KMS-11 (cell line): ENCODE measurements at regions not wholly inside any gene's neighbourhood (a gene's known extent, or its start where the extent isn't known, plus 50 kb on each side); places are given as distances from the start of the nearest gene placed in this dataset.

Experiments
- H2AFZ ChIP-seq: fragments of 200-600 bp; sonication (generic); 2 replicates; pipeline ENCODE4 v1.6.1; 2016; ENCODE audit warnings: antibody characterized with exemption, mixed run types, low read depth
- H3K27ac ChIP-seq: fragments of 200-600 bp; sonication (generic); 2 replicates; pipeline ENCODE4 v1.6.1; 2016; ENCODE audit warnings: mild to moderate bottlenecking, mixed run types
- H3K27me3 ChIP-seq: fragments of 200-600 bp; sonication (generic); 2 replicates; pipeline ENCODE4 v1.6.1; 2017; ENCODE audit warnings: mild to moderate bottlenecking, low read depth, mixed run types, moderate library complexity; ENCODE audit not compliant: insufficient read depth
- H3K36me3 ChIP-seq: fragments of 200-600 bp; sonication (generic); 2 replicates; pipeline ENCODE4 v1.6.1; 2017; ENCODE audit warnings: mild to moderate bottlenecking, mixed run types; ENCODE audit not compliant: insufficient read depth
- H3K4me1 ChIP-seq: fragments of 200-600 bp; sonication (generic); 2 replicates; pipeline ENCODE4 v1.6.1; 2016; ENCODE audit warnings: mild to moderate bottlenecking, low read depth, mixed run types; ENCODE audit not compliant: poor library complexity, severe bottlenecking
- H3K4me2 ChIP-seq: fragments of 200-600 bp; sonication (generic); 2 replicates; pipeline ENCODE4 v1.7.0; 2016; ENCODE audit warnings: mild to moderate bottlenecking, mixed run types
- H3K4me3 ChIP-seq: fragments of 200-600 bp; sonication (generic); IDR thresholded peaks from 2 replicates; pipeline ENCODE4 v1.6.1; 2017; ENCODE audit warnings: low read depth, low read length, mixed read lengths; ENCODE audit not compliant: insufficient read depth
- H3K79me2 ChIP-seq: fragments of 200-600 bp; sonication (generic); 2 replicates; pipeline ENCODE4 v1.6.1; 2016; ENCODE audit warnings: low read depth, mixed run types; ENCODE audit not compliant: insufficient read depth
- H3K9ac ChIP-seq: fragments of 200-600 bp; sonication (generic); 2 replicates; pipeline ENCODE4 v1.6.1; 2016; ENCODE audit warnings: mild to moderate bottlenecking, mixed run types
- H4K20me1 ChIP-seq: fragments of 200-600 bp; sonication (generic); 2 replicates; pipeline ENCODE4 v1.6.1; 2016; ENCODE audit warnings: mild to moderate bottlenecking, mixed run types; ENCODE audit not compliant: insufficient read depth
- TF ChIP-seq, protein P1 (sequence below): fragments of 200-600 bp; sonication (generic); conservative IDR thresholded peaks from 2 replicates; pipeline ENCODE4 v1.6.1; 2017; ENCODE audit warnings: low read depth, mild to moderate bottlenecking, antibody characterized with exemption, low read length, moderate library complexity, mixed read lengths

GRCh38 chr16:49051576-49051975, 230.1 kb downstream of the CBLN1 start:
- Histone ChIP-seq H3K4me3 (no peak overlapping the region), H3K4me2 (no peak overlapping the region), H3K4me1 (no peaks in the 10 kb centered on the region), H3K36me3 (no peaks in the 10 kb centered on the region), H2AFZ (no peak overlapping the region), H3K9ac (no peak overlapping the region), H3K27ac (no peak overlapping the region), H3K27me3 (no peaks in the 10 kb centered on the region), H4K20me1 (no peaks in the 10 kb centered on the region), H3K79me2 (no peaks in the 10 kb centered on the region)
- TF ChIP-seq, protein P1, sequence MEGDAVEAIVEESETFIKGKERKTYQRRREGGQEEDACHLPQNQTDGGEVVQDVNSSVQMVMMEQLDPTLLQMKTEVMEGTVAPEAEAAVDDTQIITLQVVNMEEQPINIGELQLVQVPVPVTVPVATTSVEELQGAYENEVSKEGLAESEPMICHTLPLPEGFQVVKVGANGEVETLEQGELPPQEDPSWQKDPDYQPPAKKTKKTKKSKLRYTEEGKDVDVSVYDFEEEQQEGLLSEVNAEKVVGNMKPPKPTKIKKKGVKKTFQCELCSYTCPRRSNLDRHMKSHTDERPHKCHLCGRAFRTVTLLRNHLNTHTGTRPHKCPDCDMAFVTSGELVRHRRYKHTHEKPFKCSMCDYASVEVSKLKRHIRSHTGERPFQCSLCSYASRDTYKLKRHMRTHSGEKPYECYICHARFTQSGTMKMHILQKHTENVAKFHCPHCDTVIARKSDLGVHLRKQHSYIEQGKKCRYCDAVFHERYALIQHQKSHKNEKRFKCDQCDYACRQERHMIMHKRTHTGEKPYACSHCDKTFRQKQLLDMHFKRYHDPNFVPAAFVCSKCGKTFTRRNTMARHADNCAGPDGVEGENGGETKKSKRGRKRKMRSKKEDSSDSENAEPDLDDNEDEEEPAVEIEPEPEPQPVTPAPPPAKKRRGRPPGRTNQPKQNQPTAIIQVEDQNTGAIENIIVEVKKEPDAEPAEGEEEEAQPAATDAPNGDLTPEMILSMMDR: no peak

GRCh38 chr16:49050607-49051006, 231.0 kb downstream of the CBLN1 start:
- Histone ChIP-seq H3K9ac (no peak overlapping the region), H3K27me3 (no peaks in the 10 kb centered on the region), H3K27ac (no peak overlapping the region), H3K36me3 (no peaks in the 10 kb centered on the region), H3K4me1 (no peaks in the 10 kb centered on the region), H4K20me1 (no peaks in the 10 kb centered on the region), H3K4me3 (no peak overlapping the region), H3K4me2 (no peak overlapping the region), H3K79me2 (no peaks in the 10 kb centered on the region), H2AFZ (no peak overlapping the region)
- TF ChIP-seq, protein P1: no peak

DNA sequence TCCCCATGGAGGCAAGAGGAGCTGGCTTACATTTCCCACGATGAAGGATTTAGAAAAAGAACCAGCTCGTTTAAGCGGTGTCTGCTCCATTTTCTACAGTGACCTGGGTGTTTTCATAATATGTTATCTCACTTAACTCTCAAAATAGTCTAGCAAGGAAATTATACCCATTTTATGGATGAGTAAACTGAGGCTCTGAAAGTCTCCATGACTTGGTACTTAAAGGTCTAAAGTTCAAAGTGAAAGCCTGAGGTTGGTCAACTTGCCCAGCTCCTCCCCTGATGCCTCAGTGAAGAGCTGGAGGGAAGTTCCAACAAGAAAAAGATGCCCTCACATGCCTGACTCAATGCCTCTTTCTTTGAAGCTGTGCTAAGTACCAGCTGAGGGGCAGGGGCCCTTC, 232.0 kb downstream of the CBLN1 start:
- H3K4me3 ChIP-seq: no peak overlapping the region
- no peaks in the 10 kb centered on the region for H3K4me1 ChIP-seq
- TF ChIP-seq, protein P1: no peak
- H2AFZ ChIP-seq: no peak overlapping the region
- no peaks in the 10 kb centered on the region for H3K36me3 ChIP-seq
- H3K9ac ChIP-seq: no peak overlapping the region
- H3K4me2 ChIP-seq: no peak overlapping the region
- H3K27me3 ChIP-seq: no peaks in the 10 kb centered on the region
- no peaks in the 10 kb centered on the region for H4K20me1 ChIP-seq
- H3K27ac ChIP-seq: no peak overlapping the region
- H3K79me2 ChIP-seq: no peaks in the 10 kb centered on the region

DNA sequence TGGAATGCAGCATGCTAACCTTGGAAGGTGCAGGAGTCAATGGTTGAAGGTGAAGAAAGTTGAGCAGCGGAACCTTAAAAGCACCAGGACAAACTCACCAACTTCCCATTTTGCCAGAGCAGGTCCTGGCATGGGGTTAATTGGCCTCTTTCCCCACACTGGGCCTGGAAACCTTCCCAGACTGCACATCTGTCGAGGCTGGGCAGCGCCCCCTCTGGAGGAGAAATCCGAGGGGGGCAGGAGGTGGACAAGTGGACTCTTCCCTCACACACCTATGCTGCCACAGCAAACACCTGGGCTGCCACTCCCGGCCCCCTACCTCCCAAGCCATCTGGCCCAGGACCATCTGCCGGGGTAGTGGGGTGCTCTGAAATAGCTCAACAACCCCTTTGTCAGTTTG, 232.4 kb downstream of the CBLN1 start:
- TF ChIP-seq, protein P1: no peak
- Histone ChIP-seq H3K27me3 (no peaks in the 10 kb centered on the region), H3K4me2 (no peak overlapping the region), H3K27ac (no peak overlapping the region), H3K79me2 (no peaks in the 10 kb centered on the region), H2AFZ (no peak overlapping the region), H3K4me3 (no peak overlapping the region), H4K20me1 (no peaks in the 10 kb centered on the region), H3K9ac (no peak overlapping the region), H3K36me3 (no peaks in the 10 kb centered on the region), H3K4me1 (no peaks in the 10 kb centered on the region)
